H9 (cell line): ENCODE measurements at regions not wholly inside any gene's neighbourhood (a gene's known extent, or its start where the extent isn't known, plus 50 kb on each side); places are given as distances from the start of the nearest gene placed in this dataset.

Experiments used
- DNase-seq: peaks from one replicate; pipeline ENCODE4 v3.0.0-alpha.2; 2017
- H2AFZ ChIP-seq: one replicate; pipeline ENCODE4 v1.6.1; 2013; ENCODE audit warnings: mild to moderate bottlenecking, low read length, control low read depth, moderate library complexity
- H2AK5ac ChIP-seq: 2 replicates; pipeline ENCODE4 v1.6.1; 2013; ENCODE audit warnings: low read length, control low read depth, mixed read lengths; ENCODE audit not compliant: insufficient read length
- H2BK120ac ChIP-seq: one replicate; pipeline ENCODE4 v1.6.1; 2013; ENCODE audit warnings: low read depth, mild to moderate bottlenecking, low read length, control low read depth, inconsistent platforms; ENCODE audit not compliant: poor library complexity, severe bottlenecking
- H2BK12ac ChIP-seq: 2 replicates; pipeline ENCODE4 v1.6.1; 2013; ENCODE audit warnings: low read length, control low read depth, mixed read lengths, low read depth; ENCODE audit not compliant: insufficient read length
- H2BK15ac ChIP-seq: 2 replicates; pipeline ENCODE4 v1.6.1; 2013; ENCODE audit warnings: low read depth, low read length, control low read depth
- H2BK20ac ChIP-seq: one replicate; pipeline ENCODE4 v1.6.1; 2013; ENCODE audit warnings: low read depth, mild to moderate bottlenecking, low read length, control low read depth, inconsistent platforms; ENCODE audit not compliant: poor library complexity, severe bottlenecking
- H2BK5ac ChIP-seq: 2 replicates; pipeline ENCODE4 v1.6.1; 2013; ENCODE audit warnings: low read length, control low read depth, mixed read lengths; ENCODE audit not compliant: insufficient read length
- H3K14ac ChIP-seq: 2 replicates; pipeline ENCODE4 v1.6.1; 2013; ENCODE audit warnings: low read length, control low read depth; ENCODE audit not compliant: insufficient read depth
- H3K18ac ChIP-seq: 2 replicates; pipeline ENCODE4 v1.6.1; 2013; ENCODE audit warnings: low read depth, mild to moderate bottlenecking, mixed read lengths, low read length, control low read depth; ENCODE audit not compliant: insufficient read length
- H3K23ac ChIP-seq: 2 replicates; pipeline ENCODE4 v1.6.1; 2013; ENCODE audit warnings: low read length, control low read depth, mixed read lengths, low read depth; ENCODE audit not compliant: insufficient read length
- H3K23me2 ChIP-seq: 2 replicates; pipeline ENCODE4 v1.6.1; 2013; ENCODE audit warnings: low read depth, mild to moderate bottlenecking, mixed read lengths, low read length, control low read depth; ENCODE audit not compliant: insufficient read length, poor library complexity, severe bottlenecking
- H3K27ac ChIP-seq: 2 replicates; pipeline ENCODE4 v1.5.1; 2013; ENCODE audit warnings: low read length, control low read depth, mixed read lengths, low read depth; ENCODE audit not compliant: insufficient read length
- H3K27me3 ChIP-seq: 2 replicates; pipeline ENCODE4 v1.6.1; 2013; ENCODE audit warnings: low read length, control low read depth, inconsistent platforms; ENCODE audit not compliant: insufficient read depth
- H3K4ac ChIP-seq: 2 replicates; pipeline ENCODE4 v1.6.1; 2013; ENCODE audit warnings: low read depth, mild to moderate bottlenecking, control low read depth, inconsistent platforms, low read length, moderate library complexity
- H3K4me1 ChIP-seq: 2 replicates; pipeline ENCODE4 v1.6.1; 2013; ENCODE audit warnings: low read length, control low read depth, inconsistent platforms; ENCODE audit not compliant: insufficient read depth
- H3K4me2 ChIP-seq: 2 replicates; pipeline ENCODE4 v1.6.1; 2013; ENCODE audit warnings: low read length, control low read depth, mixed read lengths; ENCODE audit not compliant: insufficient read length, insufficient read depth
- H3K56ac ChIP-seq: 2 replicates; pipeline ENCODE4 v1.6.1; 2013; ENCODE audit warnings: low read depth, mild to moderate bottlenecking, mixed read lengths, low read length, control low read depth; ENCODE audit not compliant: insufficient read length
- H3K79me1 ChIP-seq: 2 replicates; pipeline ENCODE4 v1.6.1; 2013; ENCODE audit warnings: low read depth, mild to moderate bottlenecking, moderate library complexity, low read length, control low read depth, inconsistent platforms; ENCODE audit not compliant: insufficient read depth, poor library complexity, severe bottlenecking
- H3K79me2 ChIP-seq: 2 replicates; pipeline ENCODE4 v1.6.1; 2013; ENCODE audit warnings: low read length, control low read depth, inconsistent platforms; ENCODE audit not compliant: insufficient read depth
- H3K9ac ChIP-seq: 2 replicates; pipeline ENCODE4 v1.6.1; 2013; ENCODE audit warnings: low read length, control low read depth, mixed read lengths; ENCODE audit not compliant: insufficient read length; ENCODE audit errors: extremely low read depth
- H3K9me3 ChIP-seq: one replicate; pipeline ENCODE4 v1.6.1; 2013; ENCODE audit warnings: low read depth, low read length, inconsistent platforms; ENCODE audit not compliant: control insufficient read depth
- H3T11ph ChIP-seq: one replicate; pipeline ENCODE4 v1.6.1; 2013; ENCODE audit warnings: mild to moderate bottlenecking, low read length, control low read depth, inconsistent platforms
- H4K20me1 ChIP-seq: one replicate; pipeline ENCODE4 v1.6.1; 2013; ENCODE audit not compliant: control insufficient read depth, insufficient read length, insufficient read depth
- H4K5ac ChIP-seq: 2 replicates; pipeline ENCODE4 v1.6.1; 2013; ENCODE audit warnings: low read depth, mild to moderate bottlenecking, mixed read lengths, low read length, control low read depth; ENCODE audit not compliant: insufficient read length
- H4K8ac ChIP-seq: replicated peaks from 2 replicates; pipeline ENCODE4 v1.6.1; 2013; ENCODE audit warnings: low read length, control low read depth, mixed read lengths, low read depth; ENCODE audit not compliant: insufficient read length
- H4K91ac ChIP-seq: 2 replicates; pipeline ENCODE4 v1.6.1; 2013; ENCODE audit warnings: low read depth, mild to moderate bottlenecking, moderate library complexity, mixed read lengths, low read length, control low read depth; ENCODE audit not compliant: insufficient read length
- H3K27ac Mint-ChIP-seq, 3 experiments: 2 replicates in 2 of 3; 3 replicates in 1 of 3; pipeline ENCODE4 v1.8.0; 2020 to 2021; ENCODE audit warnings: mixed read lengths in 3 of 3, mild to moderate bottlenecking in 1 of 3, moderate library complexity in 1 of 3
- H3K27me3 Mint-ChIP-seq: 2 replicates; pipeline ENCODE4 v1.8.0; 2021; ENCODE audit warnings: low read depth, mild to moderate bottlenecking, moderate library complexity, mixed read lengths
- H3K36me3 Mint-ChIP-seq, 3 experiments: 2 replicates in 2 of 3; 3 replicates in 1 of 3; pipeline ENCODE4 v1.8.0; 2020 to 2021; ENCODE audit warnings: low read depth in 3 of 3, mixed read lengths in 3 of 3; ENCODE audit not compliant: insufficient read depth in 1 of 3
- H3K4me1 Mint-ChIP-seq, 2 experiments: 2 replicates each; pipeline ENCODE4 v1.8.0; 2020; ENCODE audit warnings: mixed read lengths in 2 of 2
- H3K4me3 Mint-ChIP-seq, 2 experiments: 2 replicates in 1 of 2; 3 replicates in 1 of 2; pipeline ENCODE4 v1.8.0; 2020 to 2021; ENCODE audit warnings: mild to moderate bottlenecking in 2 of 2, mixed read lengths in 2 of 2, moderate library complexity in 1 of 2
- H3K9me3 Mint-ChIP-seq, 2 experiments: 2 replicates in 1 of 2; 3 replicates in 1 of 2; pipeline ENCODE4 v1.8.0; 2020; ENCODE audit warnings: mild to moderate bottlenecking in 2 of 2, mixed read lengths in 2 of 2, moderate library complexity in 1 of 2
- CTCF ChIP-seq: fragments of 200-600 bp; sonication (generic); conservative IDR thresholded peaks from 3 replicates; pipeline ENCODE4 v1.8.0; 2021; ENCODE audit warnings: antibody characterized with exemption, mild to moderate bottlenecking
- WGBS: extraction: QIAGEN DNeasy Blood & Tissue Kit; methylation state at CpG from one replicate; pipeline ENCODE4 v1.1.7; 2013; ENCODE audit warnings: missing lambda C conversion rate, low lambda C conversion rate, mixed read lengths; ENCODE audit not compliant: insufficient read length; ENCODE audit errors: extremely low coverage; 5-methylcytosine and 5-hydroxymethylcytosine counted together

- Histone ChIP-seq H3K9ac (no peak overlapping the region), H3K4ac (no peak overlapping the region), H2BK15ac (no peak overlapping the region), H3K4me1 (no peaks in the 10 kb centered on the region; the same call in 1 of the 2 replicates), H3K27me3 (no peaks in the 10 kb centered on the region), H3K27ac (no peak overlapping the region), H2BK20ac (no peak overlapping the region), H3K56ac (no peak overlapping the region), H3K79me1 (no peaks in the 10 kb centered on the region), H3K9me3 (no peaks in the 10 kb centered on the region), H2AFZ (no peak overlapping the region), H2BK120ac (no peak overlapping the region), H3T11ph (no peak overlapping the region), H4K5ac (no peak overlapping the region), H3K79me2 (no peaks in the 10 kb centered on the region), H3K23ac (no peak overlapping the region), H4K91ac (no peak overlapping the region), H4K20me1 (no peaks in the 10 kb centered on the region), H2BK12ac (no peak overlapping the region), H3K4me2 (no peak overlapping the region), H2BK5ac (no peak overlapping the region), H2AK5ac (no peak overlapping the region), H3K23me2 (no peaks in the 10 kb centered on the region), H3K18ac (no peak overlapping the region), H4K8ac (no peak overlapping the region), H3K14ac (no peak overlapping the region)
- no peak overlapping the region for H3K4me3 Mint-ChIP-seq
- no CpG with 5 or more reads among the region's 1 CpG for WGBS
- H3K27me3 Mint-ChIP-seq, result no peaks in the 10 kb centered on the region
- H3K9me3 Mint-ChIP-seq, result no peaks in the 10 kb centered on the region
- peaks cover 3 to 6% of the 10 kb centered on the region in 2 experiments; a peak in 2 of 4 replicates for H3K4me1 Mint-ChIP-seq
- no peak for TF ChIP-seq CTCF
- DNase-seq, result no peak
- H3K27ac Mint-ChIP-seq, result peak overlapping the region in 1 of 3 experiments; percentile 74; a peak in 1 of 7 replicates
- H3K36me3 Mint-ChIP-seq, result no peaks in the 10 kb centered on the region
These were observed 779.1 kb downstream of the MECOM start for GRCh38 chr3:168884353-168884903.
